ENCODE measurements at regions not wholly inside any gene's neighbourhood (a gene's known extent, or its start where the extent isn't known, plus 50 kb on each side); places are given as distances from the start of the nearest gene placed in this dataset.

GRCh38 chr3:76198086-76198485 is 412.7 kb upstream of the ZNF717 start:
- Mint-ChIP-seq H3K4me1 (no peaks in the 10 kb centered on the region), H3K4me3 (no peak overlapping the region)

DNA sequence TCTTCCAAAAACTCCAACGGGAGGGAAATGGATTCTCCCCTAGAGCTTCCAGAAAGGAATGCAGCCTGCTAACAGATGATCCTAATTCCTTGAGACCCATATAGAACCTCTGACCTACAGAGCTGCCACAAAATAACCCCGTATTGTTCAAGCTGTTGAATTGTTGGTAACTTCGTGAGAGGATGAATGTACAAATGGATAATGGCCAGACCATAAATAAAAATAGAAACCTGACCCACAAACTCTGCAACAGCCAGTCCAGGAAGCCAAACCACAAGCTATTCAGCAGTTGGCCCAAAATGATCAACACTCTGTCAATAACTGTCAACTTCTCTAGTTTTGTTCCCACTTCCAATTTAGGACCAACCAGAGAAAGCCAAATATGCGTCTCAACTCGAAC is 414.0 kb upstream of the ZNF717 start:
- Histone ChIP-seq H3K9ac (ENCODE audit: low read length) (no peak overlapping the region), H4K20me1 (ENCODE audit: control insufficient read depth, insufficient read depth, low read length, poor library complexity, severe bottlenecking) (no peaks in the 10 kb centered on the region), H3K4me1 (ENCODE audit: control insufficient read depth in 2 of 2, insufficient read depth in 2 of 2, low read length in 2 of 2) (no peaks in the 10 kb centered on the region), H3K27ac (ENCODE audit: low read length in 2 of 2) (no peak overlapping the region), H3K36me3 (replicated peaks in 1 of 2; ENCODE audit: control extremely low read depth in 1 of 2, control insufficient read depth in 1 of 2, extremely low read depth in 1 of 2, insufficient read depth in 2 of 2, low read length in 1 of 2) (no peaks in the 10 kb centered on the region), H3K4me2 (replicated peaks; ENCODE audit: low read depth, low read length, poor library complexity, severe bottlenecking) (no peak overlapping the region), H2AFZ (ENCODE audit: insufficient read depth, low read depth, low read length, poor library complexity, severe bottlenecking) (no peak overlapping the region), H3K79me2 (ENCODE audit: control insufficient read depth, insufficient read depth, low read length) (no peaks in the 10 kb centered on the region), H3K4me3 (ENCODE audit: control extremely low read depth in 1 of 5, extremely low read depth in 1 of 5, insufficient read depth in 1 of 5, low read depth in 2 of 5, low read length in 4 of 5) (no peak overlapping the region), H3K9me3 (ENCODE audit: control extremely low read depth in 1 of 3, control insufficient read depth in 2 of 3, insufficient read depth in 1 of 3, low read length in 2 of 3) (no peaks in the 10 kb centered on the region), H3K27me3 (replicated peaks in 1 of 4; ENCODE audit: control extremely low read depth in 1 of 4, control insufficient read depth in 3 of 4, insufficient read depth in 4 of 4, low read length in 3 of 4) (no peaks in the 10 kb centered on the region)
- Mint-ChIP-seq H3K27me3 (no peaks in the 10 kb centered on the region), H3K27ac (no peak overlapping the region), H3K9me3 (ENCODE audit: insufficient read depth) (no peaks in the 10 kb centered on the region), H3K4me3 (no peak overlapping the region), H3K4me1 (no peaks in the 10 kb centered on the region)
- CTCF ChIA-PET, result no interaction called here
- WGBS (ENCODE audit: insufficient coverage), result 28% methylated on average over 2 of the region's 5 CpGs
- DNase-seq (no peak), ATAC-seq (ENCODE audit: low read depth) (no peak)
- POLR2A ChIA-PET, result no interaction called here
- intact Hi-C loops (cut with micrococcal nuclease), result no loop called here
- no peak for TF ChIP-seq EZH2 (IDR thresholded peaks at IDR 0.05; ENCODE audit: borderline replicate concordance, insufficient read depth, low read depth, low read length, poor library complexity, severe bottlenecking)
- no peak for TF ChIP-seq CTCF (IDR thresholded peaks at IDR 0.05)

More at GRCh38 chr3:76198086-76198485, 412.7 kb upstream of the ZNF717 start:
- H3K9me3 Mint-ChIP-seq (ENCODE audit: insufficient read depth), result no peaks in the 10 kb centered on the region
- WGBS (ENCODE audit: insufficient coverage), result no CpG with 5 or more reads among the region's 1 CpG
- intact Hi-C loops (cut with micrococcal nuclease), result no loop called here
- Histone ChIP-seq H3K27ac (ENCODE audit: low read length in 2 of 2) (no peak overlapping the region), H3K79me2 (ENCODE audit: control insufficient read depth, insufficient read depth, low read length) (no peaks in the 10 kb centered on the region), H3K4me3 (ENCODE audit: control extremely low read depth in 1 of 5, extremely low read depth in 1 of 5, insufficient read depth in 1 of 5, low read depth in 2 of 5, low read length in 4 of 5) (no peak overlapping the region), H2AFZ (ENCODE audit: insufficient read depth, low read depth, low read length, poor library complexity, severe bottlenecking) (no peak overlapping the region), H4K20me1 (ENCODE audit: control insufficient read depth, insufficient read depth, low read length, poor library complexity, severe bottlenecking) (no peaks in the 10 kb centered on the region), H3K27me3 (replicated peaks in 1 of 4; ENCODE audit: control extremely low read depth in 1 of 4, control insufficient read depth in 3 of 4, insufficient read depth in 4 of 4, low read length in 3 of 4) (no peaks in the 10 kb centered on the region), H3K4me2 (replicated peaks; ENCODE audit: low read depth, low read length, poor library complexity, severe bottlenecking) (no peak overlapping the region), H3K36me3 (replicated peaks in 1 of 2; ENCODE audit: control extremely low read depth in 1 of 2, control insufficient read depth in 1 of 2, extremely low read depth in 1 of 2, insufficient read depth in 2 of 2, low read length in 1 of 2) (no peaks in the 10 kb centered on the region), H3K9ac (ENCODE audit: low read length) (no peak overlapping the region), H3K9me3 (ENCODE audit: control extremely low read depth in 1 of 3, control insufficient read depth in 2 of 3, insufficient read depth in 1 of 3, low read length in 2 of 3) (no peaks in the 10 kb centered on the region), H3K4me1 (ENCODE audit: control insufficient read depth in 2 of 2, insufficient read depth in 2 of 2, low read length in 2 of 2) (no peaks in the 10 kb centered on the region)
- no peaks in the 10 kb centered on the region for H3K27me3 Mint-ChIP-seq
- no peak for ATAC-seq (ENCODE audit: low read depth)
- ChIA-PET POLR2A (no interaction called here), CTCF (no interaction called here)
- H3K27ac Mint-ChIP-seq, result no peak overlapping the region
- no peak for DNase-seq
- TF ChIP-seq EZH2 (IDR thresholded peaks at IDR 0.05; ENCODE audit: borderline replicate concordance, insufficient read depth, low read depth, low read length, poor library complexity, severe bottlenecking), result no peak
- TF ChIP-seq CTCF (IDR thresholded peaks at IDR 0.05), result no peak
